ENCODE measurements at regions not wholly inside any gene's neighbourhood (a gene's known extent, or its start where the extent isn't known, plus 50 kb on each side); places are given as distances from the start of the nearest gene placed in this dataset.

DNA sequence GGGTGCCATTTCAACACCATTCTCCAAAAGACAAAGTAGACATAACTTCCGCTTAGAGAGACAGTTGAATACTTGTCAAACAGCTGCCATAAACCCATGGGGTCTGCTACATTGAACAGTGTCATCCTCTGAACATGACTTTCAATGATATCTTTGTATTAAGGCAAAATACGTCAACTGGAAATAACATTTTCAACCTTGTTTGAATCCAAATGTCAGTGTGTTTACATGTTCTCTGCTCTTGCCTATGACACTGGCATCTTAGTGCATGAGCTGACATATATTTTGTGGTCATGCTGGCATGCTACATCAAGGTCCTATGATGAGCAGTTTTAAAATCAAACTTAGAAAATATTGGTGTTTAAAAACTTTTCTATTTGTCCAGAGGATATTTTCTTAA is 1548.1 kb upstream of the LRRTM1 start:
- TF ChIP-seq, protein P1, sequence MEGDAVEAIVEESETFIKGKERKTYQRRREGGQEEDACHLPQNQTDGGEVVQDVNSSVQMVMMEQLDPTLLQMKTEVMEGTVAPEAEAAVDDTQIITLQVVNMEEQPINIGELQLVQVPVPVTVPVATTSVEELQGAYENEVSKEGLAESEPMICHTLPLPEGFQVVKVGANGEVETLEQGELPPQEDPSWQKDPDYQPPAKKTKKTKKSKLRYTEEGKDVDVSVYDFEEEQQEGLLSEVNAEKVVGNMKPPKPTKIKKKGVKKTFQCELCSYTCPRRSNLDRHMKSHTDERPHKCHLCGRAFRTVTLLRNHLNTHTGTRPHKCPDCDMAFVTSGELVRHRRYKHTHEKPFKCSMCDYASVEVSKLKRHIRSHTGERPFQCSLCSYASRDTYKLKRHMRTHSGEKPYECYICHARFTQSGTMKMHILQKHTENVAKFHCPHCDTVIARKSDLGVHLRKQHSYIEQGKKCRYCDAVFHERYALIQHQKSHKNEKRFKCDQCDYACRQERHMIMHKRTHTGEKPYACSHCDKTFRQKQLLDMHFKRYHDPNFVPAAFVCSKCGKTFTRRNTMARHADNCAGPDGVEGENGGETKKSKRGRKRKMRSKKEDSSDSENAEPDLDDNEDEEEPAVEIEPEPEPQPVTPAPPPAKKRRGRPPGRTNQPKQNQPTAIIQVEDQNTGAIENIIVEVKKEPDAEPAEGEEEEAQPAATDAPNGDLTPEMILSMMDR (IDR thresholded peaks at IDR 0.05): no peak
- TF ChIP-seq EP300 (IDR thresholded peaks at IDR 0.05) (no peak), POLR2A (IDR thresholded peaks at IDR 0.05) (no peak), POLR2AphosphoS5 (IDR thresholded peaks at IDR 0.05) (no peak)

All from upper lobe of left lung (tissue), 4 donors.